ENCODE measurements at regions not wholly inside any gene's neighbourhood (a gene's known extent, or its start where the extent isn't known, plus 50 kb on each side); places are given as distances from the start of the nearest gene placed in this dataset.

GRCh38 chr7:68442931-68443631 lies 1155.2 kb upstream of the AUTS2 start:
- TF ChIP-seq POLR2A (IDR thresholded peaks at IDR 0.05) (no peak), CTCF (IDR thresholded peaks at IDR 0.05) (no peak)
